ENCODE measurements at regions not wholly inside any gene's neighbourhood (a gene's known extent, or its start where the extent isn't known, plus 50 kb on each side); places are given as distances from the start of the nearest gene placed in this dataset.

DNA sequence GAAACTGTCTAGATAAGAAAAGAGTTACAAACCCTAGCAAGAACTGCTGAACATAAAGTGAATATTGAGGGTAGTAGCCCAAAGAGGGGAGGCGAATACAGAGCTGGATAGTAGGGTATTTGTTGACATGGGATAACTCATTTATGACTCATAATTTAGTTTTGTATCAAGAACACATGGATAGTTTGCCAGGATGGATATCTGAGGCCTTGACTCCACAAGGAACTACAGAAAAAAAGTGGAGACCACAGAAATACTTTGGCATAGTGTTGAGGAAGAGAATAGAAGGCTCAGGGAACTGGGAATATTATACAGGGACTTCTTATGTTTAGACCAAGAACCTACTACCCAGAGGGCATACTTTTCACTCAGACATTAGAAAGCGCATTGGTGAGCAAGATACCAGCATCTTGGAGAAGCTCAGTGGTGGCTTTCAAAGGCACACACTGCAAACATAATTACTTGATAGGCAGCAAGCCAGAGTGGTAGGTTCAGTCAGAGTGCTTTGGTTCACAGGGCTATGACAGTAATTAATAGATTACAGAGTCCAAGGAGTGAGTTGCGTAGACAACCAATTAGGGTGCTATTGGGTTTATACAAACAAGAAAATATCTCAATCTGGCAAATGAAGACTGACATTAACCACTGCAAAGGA, 51.9 kb upstream of the ZBTB7C start:
- H3K27ac ChIP-seq (ENCODE audit: low read depth): no peak overlapping the region
- no peaks in the 10 kb centered on the region for H3K4me1 ChIP-seq (ENCODE audit: insufficient read depth)
- H3K27me3 ChIP-seq (ENCODE audit: insufficient read depth): no peaks in the 10 kb centered on the region
- ATAC-seq (no peak), DNase-seq (ENCODE audit: low spot score) (no peak)
- Mint-ChIP-seq H3K36me3 (ENCODE audit: low read depth) (no peaks in the 10 kb centered on the region), H3K4me1 (no peaks in the 10 kb centered on the region), H3K27me3 (ENCODE audit: insufficient read depth, low read depth, poor library complexity) (peaks cover 3% of the 10 kb centered on the region), H3K9me3 (no peaks in the 10 kb centered on the region), H3K27ac (no peak overlapping the region), H3K4me3 (no peak overlapping the region)
- TF ChIP-seq, protein P1, sequence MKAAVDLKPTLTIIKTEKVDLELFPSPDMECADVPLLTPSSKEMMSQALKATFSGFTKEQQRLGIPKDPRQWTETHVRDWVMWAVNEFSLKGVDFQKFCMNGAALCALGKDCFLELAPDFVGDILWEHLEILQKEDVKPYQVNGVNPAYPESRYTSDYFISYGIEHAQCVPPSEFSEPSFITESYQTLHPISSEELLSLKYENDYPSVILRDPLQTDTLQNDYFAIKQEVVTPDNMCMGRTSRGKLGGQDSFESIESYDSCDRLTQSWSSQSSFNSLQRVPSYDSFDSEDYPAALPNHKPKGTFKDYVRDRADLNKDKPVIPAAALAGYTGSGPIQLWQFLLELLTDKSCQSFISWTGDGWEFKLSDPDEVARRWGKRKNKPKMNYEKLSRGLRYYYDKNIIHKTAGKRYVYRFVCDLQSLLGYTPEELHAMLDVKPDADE (IDR thresholded peaks at IDR 0.05): no peak
- no peak for TF ChIP-seq ZNF331 (CRISPR knock-in tag; IDR thresholded peaks at IDR 0.05; ENCODE audit: low read depth)
- TF ChIP-seq EZH2phosphoT487 (IDR thresholded peaks at IDR 0.05; ENCODE audit: unreplicated experiment): no peak
- no peak for TF ChIP-seq NANOG (IDR thresholded peaks at IDR 0.05; ENCODE audit: borderline replicate concordance)
- TF ChIP-seq EZH2 (IDR thresholded peaks at IDR 0.05; ENCODE audit: low read depth, unreplicated experiment): no peak
- no peak for TF ChIP-seq ZNF114 (CRISPR knock-in tag; IDR thresholded peaks at IDR 0.05)
- no peak overlapping the region for H3K4me3 ChIP-seq
- H4K20me1 ChIP-seq (replicated peaks; ENCODE audit: insufficient read depth): no peaks in the 10 kb centered on the region
- H3K9me2 ChIP-seq (ENCODE audit: insufficient read depth): 0 out of 2 replicates have a peak, but pooled peaks cover 3% of the 10 kb centered on the region
- no peak overlapping the region for H2AFZ ChIP-seq
- no peaks in the 10 kb centered on the region for H3F3A ChIP-seq (replicated peaks; ENCODE audit: low read depth)
- H3K4me2 ChIP-seq: no peak overlapping the region
- H3K36me3 ChIP-seq (ENCODE audit: insufficient read depth): no peaks in the 10 kb centered on the region
- no peaks in the 10 kb centered on the region for H3K79me2 ChIP-seq (replicated peaks; ENCODE audit: insufficient read depth)

DNA sequence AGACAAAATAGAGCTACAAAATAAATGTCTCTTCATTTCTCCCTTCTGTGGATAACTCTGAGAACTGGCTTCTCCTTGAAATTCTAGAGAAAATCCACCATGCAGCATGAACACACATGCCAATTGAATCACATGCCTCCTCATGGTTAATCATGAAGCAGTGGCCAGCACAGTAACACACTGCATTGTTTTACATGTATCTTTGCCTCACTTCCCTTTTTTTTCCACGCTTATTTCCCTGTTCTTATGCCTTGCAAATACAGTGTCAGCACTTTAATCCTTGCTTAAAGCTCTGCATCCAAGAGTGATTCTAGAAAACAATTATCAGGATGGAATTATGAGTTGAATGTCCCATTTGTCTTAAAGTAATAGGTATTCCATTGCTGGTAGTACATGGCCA, 50.3 kb upstream of the ZBTB7C start:
- no peaks in the 10 kb centered on the region for H3F3A ChIP-seq (replicated peaks; ENCODE audit: low read depth)
- 0 out of 2 replicates have a peak, but pooled peaks cover 3% of the 10 kb centered on the region for H3K9me2 ChIP-seq (ENCODE audit: insufficient read depth)
- no peaks in the 10 kb centered on the region for H4K20me1 ChIP-seq (replicated peaks; ENCODE audit: insufficient read depth)
- H3K4me1 ChIP-seq (ENCODE audit: insufficient read depth): no peaks in the 10 kb centered on the region
- no peak for DNase-seq (ENCODE audit: low spot score)
- H3K27ac Mint-ChIP-seq: no peak overlapping the region
- H3K79me2 ChIP-seq (replicated peaks; ENCODE audit: insufficient read depth): no peaks in the 10 kb centered on the region
- no peak overlapping the region for H3K4me3 ChIP-seq
- no peaks in the 10 kb centered on the region for H3K9me3 Mint-ChIP-seq
- H3K4me1 Mint-ChIP-seq: no peaks in the 10 kb centered on the region
- no peak for ATAC-seq
- no peak overlapping the region for H2AFZ ChIP-seq
- H3K4me2 ChIP-seq: no peak overlapping the region
- H3K36me3 Mint-ChIP-seq (ENCODE audit: low read depth): no peaks in the 10 kb centered on the region
- no peaks in the 10 kb centered on the region for H3K27me3 ChIP-seq (ENCODE audit: insufficient read depth)
- H3K4me3 Mint-ChIP-seq: no peak overlapping the region
- H3K27me3 Mint-ChIP-seq (ENCODE audit: insufficient read depth, low read depth, poor library complexity): peaks cover 3% of the 10 kb centered on the region
- H3K27ac ChIP-seq (ENCODE audit: low read depth): no peak overlapping the region
- H3K36me3 ChIP-seq (ENCODE audit: insufficient read depth): no peaks in the 10 kb centered on the region
- TF ChIP-seq CREB1 (CRISPR knock-in tag; IDR thresholded peaks at IDR 0.05; ENCODE audit: low read depth) (no peak), POLR2AphosphoS5 (IDR thresholded peaks at IDR 0.05; ENCODE audit: low read depth) (no peak), STAT1 (IDR thresholded peaks at IDR 0.05; ENCODE audit: unreplicated experiment) (no peak), JUNB (IDR thresholded peaks at IDR 0.05; ENCODE audit: unreplicated experiment) (no peak), ZNF331 (CRISPR knock-in tag; IDR thresholded peaks at IDR 0.05; ENCODE audit: low read depth) (no peak), EZH2 (IDR thresholded peaks at IDR 0.05; ENCODE audit: low read depth, unreplicated experiment) (no peak), NANOG (IDR thresholded peaks at IDR 0.05; ENCODE audit: borderline replicate concordance) (no peak), EZH2phosphoT487 (IDR thresholded peaks at IDR 0.05; ENCODE audit: unreplicated experiment) (no peak), ZNF114 (CRISPR knock-in tag; IDR thresholded peaks at IDR 0.05) (no peak)
- TF ChIP-seq, protein P2, sequence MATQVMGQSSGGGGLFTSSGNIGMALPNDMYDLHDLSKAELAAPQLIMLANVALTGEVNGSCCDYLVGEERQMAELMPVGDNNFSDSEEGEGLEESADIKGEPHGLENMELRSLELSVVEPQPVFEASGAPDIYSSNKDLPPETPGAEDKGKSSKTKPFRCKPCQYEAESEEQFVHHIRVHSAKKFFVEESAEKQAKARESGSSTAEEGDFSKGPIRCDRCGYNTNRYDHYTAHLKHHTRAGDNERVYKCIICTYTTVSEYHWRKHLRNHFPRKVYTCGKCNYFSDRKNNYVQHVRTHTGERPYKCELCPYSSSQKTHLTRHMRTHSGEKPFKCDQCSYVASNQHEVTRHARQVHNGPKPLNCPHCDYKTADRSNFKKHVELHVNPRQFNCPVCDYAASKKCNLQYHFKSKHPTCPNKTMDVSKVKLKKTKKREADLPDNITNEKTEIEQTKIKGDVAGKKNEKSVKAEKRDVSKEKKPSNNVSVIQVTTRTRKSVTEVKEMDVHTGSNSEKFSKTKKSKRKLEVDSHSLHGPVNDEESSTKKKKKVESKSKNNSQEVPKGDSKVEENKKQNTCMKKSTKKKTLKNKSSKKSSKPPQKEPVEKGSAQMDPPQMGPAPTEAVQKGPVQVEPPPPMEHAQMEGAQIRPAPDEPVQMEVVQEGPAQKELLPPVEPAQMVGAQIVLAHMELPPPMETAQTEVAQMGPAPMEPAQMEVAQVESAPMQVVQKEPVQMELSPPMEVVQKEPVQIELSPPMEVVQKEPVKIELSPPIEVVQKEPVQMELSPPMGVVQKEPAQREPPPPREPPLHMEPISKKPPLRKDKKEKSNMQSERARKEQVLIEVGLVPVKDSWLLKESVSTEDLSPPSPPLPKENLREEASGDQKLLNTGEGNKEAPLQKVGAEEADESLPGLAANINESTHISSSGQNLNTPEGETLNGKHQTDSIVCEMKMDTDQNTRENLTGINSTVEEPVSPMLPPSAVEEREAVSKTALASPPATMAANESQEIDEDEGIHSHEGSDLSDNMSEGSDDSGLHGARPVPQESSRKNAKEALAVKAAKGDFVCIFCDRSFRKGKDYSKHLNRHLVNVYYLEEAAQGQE (IDR thresholded peaks at IDR 0.05; ENCODE audit: unreplicated experiment): no peak
- TF ChIP-seq, protein P1 (IDR thresholded peaks at IDR 0.05): no peak
- TF ChIP-seq, protein P3, sequence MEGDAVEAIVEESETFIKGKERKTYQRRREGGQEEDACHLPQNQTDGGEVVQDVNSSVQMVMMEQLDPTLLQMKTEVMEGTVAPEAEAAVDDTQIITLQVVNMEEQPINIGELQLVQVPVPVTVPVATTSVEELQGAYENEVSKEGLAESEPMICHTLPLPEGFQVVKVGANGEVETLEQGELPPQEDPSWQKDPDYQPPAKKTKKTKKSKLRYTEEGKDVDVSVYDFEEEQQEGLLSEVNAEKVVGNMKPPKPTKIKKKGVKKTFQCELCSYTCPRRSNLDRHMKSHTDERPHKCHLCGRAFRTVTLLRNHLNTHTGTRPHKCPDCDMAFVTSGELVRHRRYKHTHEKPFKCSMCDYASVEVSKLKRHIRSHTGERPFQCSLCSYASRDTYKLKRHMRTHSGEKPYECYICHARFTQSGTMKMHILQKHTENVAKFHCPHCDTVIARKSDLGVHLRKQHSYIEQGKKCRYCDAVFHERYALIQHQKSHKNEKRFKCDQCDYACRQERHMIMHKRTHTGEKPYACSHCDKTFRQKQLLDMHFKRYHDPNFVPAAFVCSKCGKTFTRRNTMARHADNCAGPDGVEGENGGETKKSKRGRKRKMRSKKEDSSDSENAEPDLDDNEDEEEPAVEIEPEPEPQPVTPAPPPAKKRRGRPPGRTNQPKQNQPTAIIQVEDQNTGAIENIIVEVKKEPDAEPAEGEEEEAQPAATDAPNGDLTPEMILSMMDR (conservative IDR thresholded peaks at IDR 0.05; ENCODE audit: low read depth in 2 of 2): no peak
